MM.1S (cell line): ENCODE measurements at regions not wholly inside any gene's neighbourhood (a gene's known extent, or its start where the extent isn't known, plus 50 kb on each side); places are given as distances from the start of the nearest gene placed in this dataset.

Source experiments
- DNase-seq: peaks from one replicate; pipeline ENCODE4 v3.0.0-alpha.2; 2015
- H2AFZ ChIP-seq: fragments of 300-600 bp; sonication (generic); 2 replicates; pipeline ENCODE4 v1.6.0; 2016; ENCODE audit warnings: antibody characterized with exemption, low read length
- H3F3A ChIP-seq: fragments of 300-600 bp; sonication (generic); 2 replicates; pipeline ENCODE4 v1.6.1; 2016; ENCODE audit warnings: mild to moderate bottlenecking, antibody characterized with exemption, low read length, moderate library complexity, mixed read lengths; ENCODE audit not compliant: insufficient read depth
- H3K27ac ChIP-seq: fragments of 300-600 bp; sonication (generic); 2 replicates; pipeline ENCODE4 v1.5.1; 2016; ENCODE audit warnings: mild to moderate bottlenecking, low read length
- H3K27me3 ChIP-seq: fragments of 300-600 bp; sonication (generic); replicated peaks from 2 replicates; pipeline ENCODE4 v1.6.0; 2016; ENCODE audit warnings: low read length; ENCODE audit not compliant: insufficient read depth
- H3K36me3 ChIP-seq: fragments of 300-600 bp; sonication (generic); replicated peaks from 2 replicates; pipeline ENCODE4 v1.6.1; 2016; ENCODE audit warnings: mild to moderate bottlenecking, low read length, mixed read lengths; ENCODE audit not compliant: insufficient read depth
- H3K4me1 ChIP-seq: fragments of 300-600 bp; sonication (generic); 2 replicates; pipeline ENCODE4 v1.6.1; 2016; ENCODE audit warnings: low read length, mixed read lengths
- H3K4me2 ChIP-seq: fragments of 300-600 bp; sonication (generic); 2 replicates; pipeline ENCODE4 v1.6.0; 2016; ENCODE audit warnings: low read depth, low read length
- H3K4me3 ChIP-seq: fragments of 300-600 bp; sonication (generic); 2 replicates; pipeline ENCODE4 v1.5.1; 2016; ENCODE audit warnings: low read length, mixed read lengths
- H3K79me2 ChIP-seq: fragments of 300-600 bp; sonication (generic); 2 replicates; pipeline ENCODE4 v1.6.1; 2016; ENCODE audit warnings: mixed run types, low read length, mixed read lengths
- H3K9ac ChIP-seq: fragments of 300-600 bp; sonication (generic); 2 replicates; pipeline ENCODE4 v1.6.1; 2016; ENCODE audit warnings: low read length, mixed read lengths
- H3K9me2 ChIP-seq: fragments of 300-600 bp; sonication (generic); replicated peaks from 2 replicates; pipeline ENCODE4 v1.6.1; 2016; ENCODE audit warnings: mild to moderate bottlenecking, low read length, mixed read lengths; ENCODE audit not compliant: insufficient read depth
- H3K9me3 ChIP-seq: fragments of 300-600 bp; sonication (generic); replicated peaks from 2 replicates; pipeline ENCODE4 v1.6.1; 2016; ENCODE audit warnings: mild to moderate bottlenecking, low read length, mixed read lengths; ENCODE audit not compliant: insufficient read depth
- H4K20me1 ChIP-seq: fragments of 300-600 bp; sonication (generic); 2 replicates; pipeline ENCODE4 v1.6.1; 2016; ENCODE audit warnings: mild to moderate bottlenecking, low read length, moderate library complexity, mixed read lengths; ENCODE audit not compliant: insufficient read depth
- CTCF ChIP-seq: fragments of 300-600 bp; sonication (generic); IDR thresholded peaks from 2 replicates; pipeline ENCODE4 v1.5.1; 2016; ENCODE audit warnings: antibody characterized with exemption, low read length, mixed read lengths
- EZH2 ChIP-seq: fragments of 300-600 bp; sonication (generic); optimal IDR thresholded peaks from 2 replicates; pipeline ENCODE3; 2017; ENCODE audit warnings: low read depth, mild to moderate bottlenecking, antibody characterized with exemption, low read length, mixed read lengths
- EZH2phosphoT487 ChIP-seq: fragments of 300-600 bp; sonication (generic); IDR thresholded peaks from 2 replicates; pipeline ENCODE4 v1.6.1; 2018; ENCODE audit warnings: antibody characterized with exemption, low read length

- Histone ChIP-seq H3K9ac (no peak overlapping the region), H2AFZ (no peak overlapping the region), H3K27me3 (no peaks in the 10 kb centered on the region), H3F3A (no peaks in the 10 kb centered on the region), H3K4me3 (no peak overlapping the region), H3K27ac (no peak overlapping the region), H3K79me2 (no peaks in the 10 kb centered on the region), H3K4me1 (no peaks in the 10 kb centered on the region), H3K4me2 (no peak overlapping the region), H3K36me3 (no peaks in the 10 kb centered on the region), H3K9me3 (no peaks in the 10 kb centered on the region), H4K20me1 (no peaks in the 10 kb centered on the region), H3K9me2 (no peaks in the 10 kb centered on the region)
- no peak for DNase-seq
- TF ChIP-seq EZH2 = no peak
- TF ChIP-seq EZH2phosphoT487 = no peak
- no peak for TF ChIP-seq CTCF
These were observed 755.7 kb upstream of the CELF4 start for GRCh38 chr18:38321262-38321661.

GRCh38 chr18:38318416-38318815 lies 752.8 kb upstream of the CELF4 start:
- H3F3A ChIP-seq = no peaks in the 10 kb centered on the region
- no peaks in the 10 kb centered on the region for H3K27me3 ChIP-seq
- no peaks in the 10 kb centered on the region for H4K20me1 ChIP-seq
- no peaks in the 10 kb centered on the region for H3K79me2 ChIP-seq
- no peak overlapping the region for H3K27ac ChIP-seq
- no peaks in the 10 kb centered on the region for H3K9me3 ChIP-seq
- DNase-seq = no peak
- H3K36me3 ChIP-seq = no peaks in the 10 kb centered on the region
- H2AFZ ChIP-seq = no peak overlapping the region
- no peaks in the 10 kb centered on the region for H3K9me2 ChIP-seq
- TF ChIP-seq EZH2 = no peak
- no peak for TF ChIP-seq EZH2phosphoT487
- no peak for TF ChIP-seq CTCF
- no peak overlapping the region for H3K4me2 ChIP-seq
- no peak overlapping the region for H3K4me3 ChIP-seq
- H3K9ac ChIP-seq = no peak overlapping the region
- 0 out of 2 replicates have a peak, but pooled peaks cover 5% of the 10 kb centered on the region for H3K4me1 ChIP-seq

DNA sequence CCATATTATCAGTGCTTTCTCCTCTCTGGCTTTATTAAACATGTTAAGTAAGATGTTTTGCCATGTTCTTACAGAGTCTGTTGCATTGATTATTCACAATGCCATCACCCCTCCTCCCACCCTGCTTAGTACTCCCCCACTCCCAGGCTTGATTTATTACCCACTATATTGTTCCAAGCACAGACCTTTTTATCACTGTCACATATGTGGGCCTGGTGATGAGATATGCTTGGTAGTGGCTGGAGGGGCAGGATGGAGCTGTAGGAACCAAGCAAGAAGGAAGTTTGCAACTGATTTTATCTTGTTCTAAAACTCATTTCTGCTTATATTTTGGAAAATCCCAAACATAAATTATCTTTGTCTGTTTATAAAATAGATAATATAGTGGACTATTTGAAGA lies 748.2 kb upstream of the CELF4 start:
- no peaks in the 10 kb centered on the region for H3K36me3 ChIP-seq
- no peak for TF ChIP-seq EZH2phosphoT487
- TF ChIP-seq EZH2 = no peak
- TF ChIP-seq CTCF = no peak
- DNase-seq = no peak
- no peaks in the 10 kb centered on the region for H3K9me2 ChIP-seq
- 0 out of 2 replicates have a peak, but pooled peaks cover 5% of the 10 kb centered on the region for H3K4me1 ChIP-seq
- H3K27ac ChIP-seq = no peak overlapping the region
- H3K79me2 ChIP-seq = no peaks in the 10 kb centered on the region
- no peaks in the 10 kb centered on the region for H3K9me3 ChIP-seq
- H3K4me3 ChIP-seq = no peak overlapping the region
- no peak overlapping the region for H3K9ac ChIP-seq
- no peak overlapping the region for H2AFZ ChIP-seq
- no peaks in the 10 kb centered on the region for H4K20me1 ChIP-seq
- no peaks in the 10 kb centered on the region for H3K27me3 ChIP-seq
- H3K4me2 ChIP-seq = no peak overlapping the region
- H3F3A ChIP-seq = no peaks in the 10 kb centered on the region
